ENCODE measurements at regions not wholly inside any gene's neighbourhood (a gene's known extent, or its start where the extent isn't known, plus 50 kb on each side); places are given as distances from the start of the nearest gene placed in this dataset.

DNA sequence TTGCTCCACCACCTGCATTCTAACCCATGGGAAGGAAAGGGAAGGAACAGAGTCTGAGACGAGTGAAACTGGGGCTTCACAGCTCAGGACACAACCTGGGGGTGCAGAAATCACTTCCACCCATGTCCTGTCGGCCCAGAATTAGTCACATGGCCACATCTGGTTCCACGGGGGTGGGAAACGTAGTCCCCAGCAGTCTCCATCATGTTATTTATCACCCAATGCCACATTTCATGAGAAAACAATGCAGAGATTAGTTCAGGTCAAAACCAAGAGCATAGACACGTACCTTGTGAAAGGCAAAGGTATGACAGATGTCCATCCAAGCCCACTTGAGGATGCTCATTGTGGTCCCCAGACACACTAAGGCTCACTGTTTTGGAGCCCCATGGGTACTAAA, 125.1 kb downstream of the MED10 start:
- TF ChIP-seq CTCF (conservative IDR thresholded peaks at IDR 0.05 in 1 of 2, IDR thresholded peaks at IDR 0.05 in 1 of 2; ENCODE audit: extremely low read depth in 1 of 2, insufficient read depth in 1 of 2, low read depth in 1 of 2, low read length in 2 of 2): no peak
- TF ChIP-seq EZH2 (IDR thresholded peaks at IDR 0.05; ENCODE audit: borderline replicate concordance, low read length): no peak

Data from mammary epithelial cell (primary cell).